Erythroblast (primary cell): ENCODE measurements at regions not wholly inside any gene's neighbourhood (a gene's known extent, or its start where the extent isn't known, plus 50 kb on each side); places are given as distances from the start of the nearest gene placed in this dataset.

Experiments
- GATA1 ChIP-seq: IDR thresholded peaks from 2 replicates; pipeline ENCODE4 v1.6.1; 2011; ENCODE audit warnings: low read depth, mild to moderate bottlenecking, control low read depth, low read length, moderate library complexity
- POLR2A ChIP-seq: IDR thresholded peaks from 2 replicates; pipeline ENCODE4 v1.6.1; 2011; ENCODE audit warnings: mild to moderate bottlenecking, low read length

GRCh38 chr1:86227026-86227425 lies 70.5 kb upstream of the COL24A1 start:
- TF ChIP-seq POLR2A = no peak
- TF ChIP-seq GATA1 = no peak
